SK-N-SH treated with all-trans-retinoic acid at 6 μM for 48 hours (cell line): ENCODE measurements at regions not wholly inside any gene's neighbourhood (a gene's known extent, or its start where the extent isn't known, plus 50 kb on each side); places are given as distances from the start of the nearest gene placed in this dataset.

Experiments used
- ATAC-seq: fragments of 200-7000 bp; cut with Tn5 transposase; 3 replicates; pipeline ENCODE4 v1.9.1; 2020; ENCODE audit warnings: mild to moderate bottlenecking, moderate library complexity
- CSDC2 ChIP-seq: fragments of 250-450 bp; sonication (Bioruptor Pico); IDR thresholded peaks from 2 replicates; pipeline ENCODE4 v1.5.0; 2020; ENCODE audit warnings: mild to moderate bottlenecking, moderate library complexity
- CSRNP3 ChIP-seq: fragments of 250-450 bp; sonication (Bioruptor Pico); IDR thresholded peaks from 2 replicates; pipeline ENCODE4 v1.5.1; 2021; ENCODE audit warnings: mild to moderate bottlenecking, moderate library complexity
- ESRRG ChIP-seq: fragments of 250-450 bp; sonication (Bioruptor Pico); IDR thresholded peaks from 2 replicates; pipeline ENCODE4 v1.6.1; 2021; ENCODE audit warnings: mild to moderate bottlenecking
- GLIS3 ChIP-seq: fragments of 250-450 bp; sonication (Bioruptor Pico); IDR thresholded peaks from 2 replicates; pipeline ENCODE4 v1.5.0; 2020; ENCODE audit warnings: mild to moderate bottlenecking, moderate library complexity
- ISL1 ChIP-seq: fragments of 250-450 bp; sonication (Bioruptor Pico); IDR thresholded peaks from 2 replicates; pipeline ENCODE4 v2.1.2; 2022; ENCODE audit warnings: mild to moderate bottlenecking, moderate library complexity
- POU6F1 ChIP-seq: fragments of 250-450 bp; sonication (Bioruptor Pico); IDR thresholded peaks from 2 replicates; pipeline ENCODE4 v1.8.0; 2021; ENCODE audit warnings: low read depth, mild to moderate bottlenecking, moderate library complexity, borderline replicate concordance
- PPARA ChIP-seq: fragments of 250-450 bp; sonication (Bioruptor Pico); IDR thresholded peaks from 2 replicates; pipeline ENCODE4 v1.5.0; 2020; ENCODE audit warnings: mild to moderate bottlenecking, borderline replicate concordance
- RARB ChIP-seq: fragments of 250-450 bp; sonication (Bioruptor Pico); IDR thresholded peaks from 2 replicates; pipeline ENCODE4 v1.8.0; 2021; ENCODE audit warnings: mild to moderate bottlenecking, moderate library complexity
- SNAI2 ChIP-seq: fragments of 250-450 bp; sonication (Bioruptor Pico); IDR thresholded peaks from 2 replicates; pipeline ENCODE4 v1.5.0; 2020; ENCODE audit warnings: mild to moderate bottlenecking, moderate library complexity
- TOX ChIP-seq: fragments of 250-450 bp; sonication (Bioruptor Pico); IDR thresholded peaks from 2 replicates; pipeline ENCODE4 v1.8.0; 2021; ENCODE audit warnings: mild to moderate bottlenecking, moderate library complexity, borderline replicate concordance
- ZC3H10 ChIP-seq: fragments of 250-450 bp; sonication (Bioruptor Pico); IDR thresholded peaks from 2 replicates; pipeline ENCODE4 v1.5.1; 2021; ENCODE audit warnings: mild to moderate bottlenecking, moderate library complexity
- ZFP30 ChIP-seq: fragments of 450-650 bp; formaldehyde crosslinking; IDR thresholded peaks from 2 replicates; pipeline ENCODE4 v1.5.0; 2022; ENCODE audit warnings: mild to moderate bottlenecking, moderate library complexity
- ZNF565 ChIP-seq: fragments of 450-650 bp; formaldehyde crosslinking; conservative IDR thresholded peaks from 2 replicates; pipeline ENCODE4 v1.5.0; 2020; ENCODE audit warnings: low read depth, mild to moderate bottlenecking, moderate library complexity
- ZNF70 ChIP-seq: fragments of 450-650 bp; formaldehyde crosslinking; IDR thresholded peaks from 2 replicates; pipeline ENCODE4 v1.5.0; 2020; ENCODE audit warnings: mild to moderate bottlenecking, moderate library complexity
- ZNF8 ChIP-seq: fragments of 450-650 bp; formaldehyde crosslinking; IDR thresholded peaks from 2 replicates; pipeline ENCODE4 v1.5.0; 2020; ENCODE audit warnings: mild to moderate bottlenecking, moderate library complexity
- TF ChIP-seq, protein P1 (sequence below): fragments of 250-450 bp; sonication (Bioruptor Pico); IDR thresholded peaks from 2 replicates; pipeline ENCODE4 v1.5.0; 2020; ENCODE audit warnings: mild to moderate bottlenecking, moderate library complexity
- TF ChIP-seq, protein P2 (sequence below): fragments of 250-450 bp; sonication (Bioruptor Pico); IDR thresholded peaks from 2 replicates; pipeline ENCODE4 v1.5.1; 2020; ENCODE audit warnings: low read depth, mild to moderate bottlenecking, moderate library complexity

- ATAC-seq = no peak
- TF ChIP-seq ZC3H10 (CRISPR knock-in tag) = no peak
- TF ChIP-seq ESRRG (CRISPR knock-in tag) = no peak
These were observed 70.1 kb downstream of the NAA11 start for GRCh38 chr4:79255793-79256192.

DNA sequence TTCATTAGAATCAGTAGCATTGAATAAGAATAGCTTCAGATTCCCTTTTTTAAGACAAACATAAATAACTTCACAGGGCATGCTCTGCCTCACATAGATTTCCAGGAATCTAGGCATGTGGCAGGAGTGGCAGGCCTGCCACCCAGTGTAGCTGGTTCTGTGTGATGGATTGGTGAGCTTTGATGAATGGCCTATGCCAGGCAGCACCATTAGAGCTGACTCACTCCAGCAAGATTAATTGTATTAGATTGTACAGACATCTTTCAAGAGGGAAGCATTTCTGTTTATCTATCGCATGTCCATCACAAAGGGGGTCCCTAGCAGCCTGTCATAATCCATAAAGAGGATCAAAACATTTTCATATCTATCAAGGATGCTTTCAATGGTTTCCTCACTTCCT, 71.9 kb downstream of the NAA11 start:
- TF ChIP-seq ISL1 (CRISPR knock-in tag) (peak; percentile 97), ZNF8 (CRISPR knock-in tag) (no peak), GLIS3 (no peak), ESRRG (CRISPR knock-in tag) (no peak), ZC3H10 (CRISPR knock-in tag) (no peak), RARB (CRISPR knock-in tag) (no peak), CSRNP3 (CRISPR knock-in tag) (no peak), POU6F1 (peak; percentile 74; the same call in 1 of the 2 replicates), SNAI2 (CRISPR knock-in tag) (no peak; the same call in 1 of the 2 replicates), CSDC2 (CRISPR knock-in tag) (no peak), ZNF565 (CRISPR knock-in tag) (no peak), ZFP30 (CRISPR knock-in tag) (no peak)
- TF ChIP-seq, protein P1, sequence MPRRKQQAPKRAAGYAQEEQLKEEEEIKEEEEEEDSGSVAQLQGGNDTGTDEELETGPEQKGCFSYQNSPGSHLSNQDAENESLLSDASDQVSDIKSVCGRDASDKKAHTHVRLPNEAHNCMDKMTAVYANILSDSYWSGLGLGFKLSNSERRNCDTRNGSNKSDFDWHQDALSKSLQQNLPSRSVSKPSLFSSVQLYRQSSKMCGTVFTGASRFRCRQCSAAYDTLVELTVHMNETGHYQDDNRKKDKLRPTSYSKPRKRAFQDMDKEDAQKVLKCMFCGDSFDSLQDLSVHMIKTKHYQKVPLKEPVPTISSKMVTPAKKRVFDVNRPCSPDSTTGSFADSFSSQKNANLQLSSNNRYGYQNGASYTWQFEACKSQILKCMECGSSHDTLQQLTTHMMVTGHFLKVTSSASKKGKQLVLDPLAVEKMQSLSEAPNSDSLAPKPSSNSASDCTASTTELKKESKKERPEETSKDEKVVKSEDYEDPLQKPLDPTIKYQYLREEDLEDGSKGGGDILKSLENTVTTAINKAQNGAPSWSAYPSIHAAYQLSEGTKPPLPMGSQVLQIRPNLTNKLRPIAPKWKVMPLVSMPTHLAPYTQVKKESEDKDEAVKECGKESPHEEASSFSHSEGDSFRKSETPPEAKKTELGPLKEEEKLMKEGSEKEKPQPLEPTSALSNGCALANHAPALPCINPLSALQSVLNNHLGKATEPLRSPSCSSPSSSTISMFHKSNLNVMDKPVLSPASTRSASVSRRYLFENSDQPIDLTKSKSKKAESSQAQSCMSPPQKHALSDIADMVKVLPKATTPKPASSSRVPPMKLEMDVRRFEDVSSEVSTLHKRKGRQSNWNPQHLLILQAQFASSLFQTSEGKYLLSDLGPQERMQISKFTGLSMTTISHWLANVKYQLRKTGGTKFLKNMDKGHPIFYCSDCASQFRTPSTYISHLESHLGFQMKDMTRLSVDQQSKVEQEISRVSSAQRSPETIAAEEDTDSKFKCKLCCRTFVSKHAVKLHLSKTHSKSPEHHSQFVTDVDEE (CRISPR knock-in tag) = peak; percentile 82
- TF ChIP-seq, protein P2, sequence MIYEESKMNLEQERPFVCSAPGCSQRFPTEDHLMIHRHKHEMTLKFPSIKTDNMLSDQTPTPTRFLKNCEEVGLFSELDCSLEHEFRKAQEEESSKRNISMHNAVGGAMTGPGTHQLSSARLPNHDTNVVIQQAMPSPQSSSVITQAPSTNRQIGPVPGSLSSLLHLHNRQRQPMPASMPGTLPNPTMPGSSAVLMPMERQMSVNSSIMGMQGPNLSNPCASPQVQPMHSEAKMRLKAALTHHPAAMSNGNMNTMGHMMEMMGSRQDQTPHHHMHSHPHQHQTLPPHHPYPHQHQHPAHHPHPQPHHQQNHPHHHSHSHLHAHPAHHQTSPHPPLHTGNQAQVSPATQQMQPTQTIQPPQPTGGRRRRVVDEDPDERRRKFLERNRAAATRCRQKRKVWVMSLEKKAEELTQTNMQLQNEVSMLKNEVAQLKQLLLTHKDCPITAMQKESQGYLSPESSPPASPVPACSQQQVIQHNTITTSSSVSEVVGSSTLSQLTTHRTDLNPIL (CRISPR knock-in tag) = peak; percentile 68; the same call in 1 of the 2 replicates
- ATAC-seq = no peak; the same call in 2 of the 3 replicates

- ATAC-seq = no peak
- TF ChIP-seq ZNF565 (CRISPR knock-in tag) (no peak), ZNF70 (CRISPR knock-in tag) (no peak), CSRNP3 (CRISPR knock-in tag) (no peak), RARB (CRISPR knock-in tag) (no peak), ZC3H10 (CRISPR knock-in tag) (no peak)
These were observed 72.7 kb downstream of the NAA11 start for GRCh38 chr4:79253168-79253567.

DNA sequence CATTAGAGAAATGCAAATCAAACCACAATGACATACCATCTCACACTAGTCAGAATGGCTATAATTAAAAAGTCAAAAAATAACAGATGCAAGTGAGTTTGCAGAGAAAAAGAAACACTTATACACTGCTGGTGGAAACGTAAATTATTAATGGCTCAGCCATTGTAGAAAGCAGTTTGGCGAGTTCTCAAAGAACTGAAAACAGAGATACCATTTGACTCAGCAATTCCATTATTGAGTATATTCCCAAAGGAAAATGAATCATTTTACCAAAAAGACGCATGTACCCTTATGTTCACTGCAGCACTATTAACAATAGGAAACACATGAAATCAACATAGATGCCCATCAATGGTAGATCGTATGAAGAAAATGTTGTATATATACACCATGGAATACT, 75.0 kb downstream of the NAA11 start:
- no peak for ATAC-seq
- no peak for TF ChIP-seq ZC3H10 (CRISPR knock-in tag)
- TF ChIP-seq POU6F1 = no peak
- TF ChIP-seq, protein P1 (CRISPR knock-in tag) = no peak
- TF ChIP-seq PPARA (CRISPR knock-in tag) = no peak
- no peak for TF ChIP-seq TOX (CRISPR knock-in tag)
- TF ChIP-seq ISL1 (CRISPR knock-in tag) = no peak
- TF ChIP-seq, protein P2 (CRISPR knock-in tag) = no peak
- TF ChIP-seq CSRNP3 (CRISPR knock-in tag) = no peak
- no peak for TF ChIP-seq ZFP30 (CRISPR knock-in tag)
- TF ChIP-seq ESRRG (CRISPR knock-in tag) = no peak
- TF ChIP-seq ZNF8 (CRISPR knock-in tag) = no peak
